ENCODE measurements at regions not wholly inside any gene's neighbourhood (a gene's known extent, or its start where the extent isn't known, plus 50 kb on each side); places are given as distances from the start of the nearest gene placed in this dataset.

DNA sequence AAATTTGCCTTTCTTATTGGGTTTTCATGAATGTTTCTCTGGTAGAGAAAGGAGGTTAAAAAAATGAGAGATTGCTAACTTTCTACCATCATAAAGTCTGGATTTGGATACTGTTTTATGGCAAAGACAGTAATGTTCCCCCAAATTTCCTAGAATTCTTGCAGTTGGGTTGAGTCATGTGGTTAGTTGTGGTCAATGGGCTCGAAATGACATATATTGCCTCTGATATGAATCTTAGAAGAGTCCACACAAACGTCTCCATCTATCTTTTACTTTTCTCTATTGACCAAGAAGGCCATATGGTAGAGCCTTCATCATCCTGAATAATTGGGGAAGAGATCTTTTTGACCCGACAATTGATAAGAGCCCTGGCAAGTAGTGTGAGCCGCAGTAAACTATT, 119.5 kb upstream of the PMCH start:
- WGBS (ENCODE audit: extremely low coverage, insufficient read length, low lambda C conversion rate) = no CpG with 5 or more reads among the region's 4 CpGs
- H3K27ac Mint-ChIP-seq = no peak overlapping the region; a peak in 1 of 7 replicates

More for the DNA sequence above, 119.5 kb upstream of the PMCH start:
- Histone ChIP-seq H2BK15ac (ENCODE audit: low read depth, low read length) (no peak overlapping the region), H2BK12ac (ENCODE audit: insufficient read length, low read depth, low read length) (no peak overlapping the region), H3K4me2 (ENCODE audit: insufficient read depth, insufficient read length, low read length) (no peak overlapping the region), H4K5ac (ENCODE audit: insufficient read length, low read depth, low read length) (no peak overlapping the region), H3K4me1 (ENCODE audit: insufficient read depth, low read length) (no peaks in the 10 kb centered on the region), H3K23ac (ENCODE audit: insufficient read length, low read depth, low read length) (no peak overlapping the region), H4K91ac (ENCODE audit: insufficient read length, low read depth, low read length) (no peak overlapping the region), H3K14ac (ENCODE audit: insufficient read depth, low read length) (no peak overlapping the region), H3T11ph (ENCODE audit: low read length) (no peak overlapping the region), H4K8ac (replicated peaks; ENCODE audit: insufficient read length, low read depth, low read length) (no peak overlapping the region), H4K20me1 (ENCODE audit: control insufficient read depth, insufficient read depth, insufficient read length) (no peaks in the 10 kb centered on the region), H3K79me2 (ENCODE audit: insufficient read depth, low read length) (no peaks in the 10 kb centered on the region), H3K27ac (ENCODE audit: insufficient read length, low read depth, low read length) (no peak overlapping the region), H3K18ac (ENCODE audit: insufficient read length, low read depth, low read length) (no peak overlapping the region), H2BK20ac (ENCODE audit: low read depth, low read length, poor library complexity, severe bottlenecking) (no peak overlapping the region), H3K23me2 (ENCODE audit: insufficient read length, low read depth, low read length, poor library complexity, severe bottlenecking) (no peaks in the 10 kb centered on the region), H3K9me3 (ENCODE audit: control insufficient read depth, low read depth, low read length) (no peaks in the 10 kb centered on the region), H2BK5ac (ENCODE audit: insufficient read length, low read length) (no peak overlapping the region), H3K56ac (ENCODE audit: insufficient read length, low read depth, low read length) (no peak overlapping the region), H2AFZ (ENCODE audit: low read length) (no peak overlapping the region), H2AK5ac (ENCODE audit: insufficient read length, low read length) (no peak overlapping the region), H2BK120ac (ENCODE audit: low read depth, low read length, poor library complexity, severe bottlenecking) (no peak overlapping the region), H3K9ac (ENCODE audit: extremely low read depth, insufficient read length, low read length) (no peak overlapping the region), H3K4ac (ENCODE audit: low read depth, low read length) (no peak overlapping the region), H3K79me1 (ENCODE audit: insufficient read depth, low read depth, low read length, poor library complexity, severe bottlenecking) (no peaks in the 10 kb centered on the region), H3K27me3 (ENCODE audit: insufficient read depth, low read length) (no peaks in the 10 kb centered on the region)
- no peak overlapping the region for H3K4me3 Mint-ChIP-seq
- TF ChIP-seq, protein P1, sequence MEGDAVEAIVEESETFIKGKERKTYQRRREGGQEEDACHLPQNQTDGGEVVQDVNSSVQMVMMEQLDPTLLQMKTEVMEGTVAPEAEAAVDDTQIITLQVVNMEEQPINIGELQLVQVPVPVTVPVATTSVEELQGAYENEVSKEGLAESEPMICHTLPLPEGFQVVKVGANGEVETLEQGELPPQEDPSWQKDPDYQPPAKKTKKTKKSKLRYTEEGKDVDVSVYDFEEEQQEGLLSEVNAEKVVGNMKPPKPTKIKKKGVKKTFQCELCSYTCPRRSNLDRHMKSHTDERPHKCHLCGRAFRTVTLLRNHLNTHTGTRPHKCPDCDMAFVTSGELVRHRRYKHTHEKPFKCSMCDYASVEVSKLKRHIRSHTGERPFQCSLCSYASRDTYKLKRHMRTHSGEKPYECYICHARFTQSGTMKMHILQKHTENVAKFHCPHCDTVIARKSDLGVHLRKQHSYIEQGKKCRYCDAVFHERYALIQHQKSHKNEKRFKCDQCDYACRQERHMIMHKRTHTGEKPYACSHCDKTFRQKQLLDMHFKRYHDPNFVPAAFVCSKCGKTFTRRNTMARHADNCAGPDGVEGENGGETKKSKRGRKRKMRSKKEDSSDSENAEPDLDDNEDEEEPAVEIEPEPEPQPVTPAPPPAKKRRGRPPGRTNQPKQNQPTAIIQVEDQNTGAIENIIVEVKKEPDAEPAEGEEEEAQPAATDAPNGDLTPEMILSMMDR (conservative IDR thresholded peaks at IDR 0.05) = no peak
- H3K9me3 Mint-ChIP-seq = peaks cover 0 to 4% of the 10 kb centered on the region in 2 experiments; a peak in 1 of 5 replicates
- H3K27me3 Mint-ChIP-seq (ENCODE audit: low read depth) = no peaks in the 10 kb centered on the region
- peaks cover 5 to 8% of the 10 kb centered on the region in 2 experiments for H3K4me1 Mint-ChIP-seq
- peaks cover 0 to 11% (median 0%) of the 10 kb centered on the region in 3 experiments; a peak in 2 of 7 replicates for H3K36me3 Mint-ChIP-seq (ENCODE audit: insufficient read depth in 1 of 3, low read depth in 3 of 3)
- no peak for DNase-seq

Measured in H9 (cell line).